ENCODE measurements at regions not wholly inside any gene's neighbourhood (a gene's known extent, or its start where the extent isn't known, plus 50 kb on each side); places are given as distances from the start of the nearest gene placed in this dataset.

- Histone ChIP-seq H3K4me1 (peaks cover 36% of the 10 kb centered on the region), H3K4me3 (no peak overlapping the region), H3K27ac (no peak overlapping the region), H3K27me3 (ENCODE audit: insufficient read depth in 3 of 3, low read length in 2 of 3) (no peaks in the 10 kb centered on the region), H3K9me3 (no peaks in the 10 kb centered on the region), H3K36me3 (ENCODE audit: insufficient read depth in 1 of 2, low read depth in 1 of 2) (no peaks in the 10 kb centered on the region)
- TF ChIP-seq CTCF (IDR thresholded peaks at IDR 0.05), result no peak
- intact Hi-C loops (cut with DNase I), result no loop called here
- ATAC-seq (no peak), DNase-seq (no peak)
- 82 to 84% (median 83%) methylated on average over 4 of the region's 4 CpGs for WGBS, 3 donors
Observed at GRCh38 chr3:178082326-178082906, 453.8 kb upstream of the KCNMB2 start.

DNA sequence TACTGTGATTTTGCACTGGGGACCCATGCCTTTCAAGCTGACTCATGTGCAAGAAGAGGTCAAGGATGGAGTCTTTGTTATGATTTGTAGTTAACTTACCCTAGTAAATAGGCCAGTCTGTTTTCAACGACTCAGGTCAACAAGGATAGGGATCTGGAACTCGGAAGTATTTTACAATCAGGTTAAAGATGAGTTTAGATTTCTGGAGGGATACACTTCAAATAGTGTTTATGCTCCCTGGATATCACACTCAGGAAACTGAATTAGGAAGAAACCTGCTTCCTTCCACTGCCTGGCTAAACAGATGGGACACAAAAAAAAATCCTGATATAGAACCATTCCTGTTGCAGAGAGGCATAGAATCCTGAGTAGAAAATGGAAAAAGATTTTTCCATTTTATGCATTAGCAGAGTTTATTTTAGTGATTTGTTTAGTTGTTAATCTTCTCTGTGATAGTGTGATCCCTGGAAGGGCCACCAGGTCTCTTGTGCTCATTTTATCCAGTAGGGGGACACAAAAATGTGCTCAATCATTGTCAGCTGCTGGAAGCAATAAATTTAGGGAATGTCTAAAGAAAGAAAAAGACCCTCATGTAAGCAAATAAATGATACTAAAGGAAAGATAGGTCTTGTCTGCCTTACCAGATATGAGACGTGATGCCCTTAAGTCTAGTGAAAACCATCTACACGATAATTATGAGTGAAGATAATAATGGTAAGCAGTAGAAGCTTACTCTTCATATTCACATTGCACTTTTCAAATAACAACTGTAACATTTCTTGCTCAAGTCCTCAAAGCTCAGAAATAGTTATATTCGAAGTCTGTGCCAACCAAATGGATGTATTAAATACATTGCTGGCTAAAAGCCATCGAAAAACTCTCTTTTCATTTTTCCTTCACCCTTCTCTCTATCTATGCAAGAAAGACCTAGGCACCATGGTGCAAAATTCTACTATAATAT is 452.1 kb upstream of the KCNMB2 start:
- 30 to 42% (median 41%) methylated on average over 6 of the region's 6 CpGs for WGBS, 3 donors
- DNase-seq (no peak), ATAC-seq (peak in 3 of 4 donors; percentile 57 to 87 (median 79))
- Histone ChIP-seq H3K36me3 (ENCODE audit: insufficient read depth in 1 of 2, low read depth in 1 of 2) (no peaks in the 10 kb centered on the region), H3K9me3 (no peaks in the 10 kb centered on the region), H3K4me3 (peak overlapping the region; percentile 35), H3K4me1 (peaks cover 30% of the 10 kb centered on the region), H3K27me3 (ENCODE audit: insufficient read depth in 3 of 3, low read length in 2 of 3) (no peaks in the 10 kb centered on the region), H3K27ac (peak overlapping the region; percentile 63)
- TF ChIP-seq CTCF (IDR thresholded peaks at IDR 0.05), result peak; percentile 61
- intact Hi-C loops (cut with DNase I), result no loop called here

- WGBS, 3 donors, result 11 to 17% (median 12%) methylated on average over 6 of the region's 6 CpGs
- no peak for TF ChIP-seq CTCF (IDR thresholded peaks at IDR 0.05)
- intact Hi-C loops (cut with DNase I), result no loop called here
Observed at GRCh38 chr3:178084938-178085816, 451.1 kb upstream of the KCNMB2 start.

GRCh38 chr3:178085817-178086123 is 450.5 kb upstream of the KCNMB2 start:
- TF ChIP-seq CTCF (IDR thresholded peaks at IDR 0.05), result no peak
- Histone ChIP-seq H3K27ac (peak overlapping the region; percentile 63), H3K4me1 (peaks cover 28% of the 10 kb centered on the region), H3K4me3 (no peak overlapping the region), H3K36me3 (ENCODE audit: insufficient read depth in 1 of 2, low read depth in 1 of 2) (no peaks in the 10 kb centered on the region), H3K27me3 (ENCODE audit: insufficient read depth in 3 of 3, low read length in 2 of 3) (no peaks in the 10 kb centered on the region), H3K9me3 (no peaks in the 10 kb centered on the region)
- no peak for ATAC-seq
- intact Hi-C loops (cut with DNase I), result no loop called here
- DNase-seq, result no peak

More at GRCh38 chr3:178084938-178085816, 451.1 kb upstream of the KCNMB2 start:
- Histone ChIP-seq H3K36me3 (ENCODE audit: insufficient read depth in 1 of 2, low read depth in 1 of 2) (no peaks in the 10 kb centered on the region), H3K4me1 (peaks cover 28% of the 10 kb centered on the region), H3K4me3 (peak overlapping the region; percentile 35), H3K27ac (peak overlapping the region; percentile 63), H3K27me3 (ENCODE audit: insufficient read depth in 3 of 3, low read length in 2 of 3) (no peaks in the 10 kb centered on the region), H3K9me3 (no peaks in the 10 kb centered on the region)
- ATAC-seq (peak; percentile 77 to 96 (median 88)), DNase-seq (peak; percentile 70 to 87)
